H1 (cell line): ENCODE measurements at regions not wholly inside any gene's neighbourhood (a gene's known extent, or its start where the extent isn't known, plus 50 kb on each side); places are given as distances from the start of the nearest gene placed in this dataset.

Experiments
- CTCF ChIA-PET: fragments of 300-600 bp; sonication (Branson Sonifier 250); formaldehyde crosslinking; loops from one replicate; lab custom pipeline; 2021; ENCODE audit not compliant: partially characterized antibody; lab: Charles Lee
- POLR2A ChIA-PET: fragments of 300-600 bp; sonication (Branson Sonifier 250); formaldehyde crosslinking; loops from one replicate; lab custom pipeline; 2021; ENCODE audit warnings: inconsistent platforms; ENCODE audit not compliant: partially characterized antibody; lab: Charles Lee
- DNase-seq, 2 experiments: peaks; one replicate each; pipeline versions ENCODE4 v3.0.0 to v3.0.0-alpha.2; 2010 to 2022; ENCODE audit warnings: low spot score in 2 of 2, low read depth in 1 of 2, mixed read lengths in 1 of 2
- FAIRE-seq: peaks from 2 replicates; lab custom pipeline; 2011; peaks lifted over from hg19 to GRCh38; lab: Jason Lieb, UNC
- H2AFZ ChIP-seq: 2 replicates; pipeline ENCODE4 v1.8.1; 2012; ENCODE audit warnings: low read length, inconsistent platforms
- H2AK5ac ChIP-seq: 2 replicates; pipeline ENCODE4 v1.6.1; 2013; ENCODE audit warnings: low read depth, low read length
- H2BK120ac ChIP-seq: replicated peaks from 2 replicates; pipeline ENCODE3; 2013; ENCODE audit warnings: low read depth, low read length, inconsistent platforms
- H2BK12ac ChIP-seq: 2 replicates; pipeline ENCODE4 v1.6.1; 2013; ENCODE audit warnings: low read depth, low read length
- H2BK15ac ChIP-seq: 2 replicates; pipeline ENCODE4 v1.6.1; 2013; ENCODE audit warnings: low read length
- H2BK20ac ChIP-seq: 2 replicates; pipeline ENCODE4 v1.6.1; 2013; ENCODE audit warnings: low read length
- H2BK5ac ChIP-seq: 2 replicates; pipeline ENCODE4 v1.6.1; 2013; ENCODE audit warnings: low read depth, low read length
- H3K14ac ChIP-seq: 2 replicates; pipeline ENCODE4 v1.6.1; 2013; ENCODE audit warnings: inconsistent platforms; ENCODE audit not compliant: insufficient read length
- H3K18ac ChIP-seq: 2 replicates; pipeline ENCODE4 v1.6.1; 2013; ENCODE audit warnings: low read length; ENCODE audit errors: extremely low read depth
- H3K23ac ChIP-seq: 2 replicates; pipeline ENCODE4 v1.6.1; 2013; ENCODE audit warnings: inconsistent platforms; ENCODE audit not compliant: insufficient read length
- H3K23me2 ChIP-seq: 2 replicates; pipeline ENCODE4 v1.6.1; 2013; ENCODE audit warnings: low read depth, low read length
- H3K27ac ChIP-seq: 2 replicates; pipeline ENCODE4 v1.6.1; 2011; ENCODE audit warnings: low read depth, low read length, inconsistent platforms
- H3K27me3 ChIP-seq, 4 experiments: replicated peaks in 1 of 4; 1 replicate in 1 of 4; 2 replicates in 3 of 4; pipeline versions ENCODE4 v1.6.1 to v1.8.1; 2011 to 2013; ENCODE audit warnings: low read length in 3 of 4, mild to moderate bottlenecking in 3 of 4, inconsistent platforms in 2 of 4, mixed read lengths in 2 of 4, moderate library complexity in 1 of 4; ENCODE audit not compliant: control insufficient read depth in 3 of 4, insufficient read depth in 3 of 4; ENCODE audit errors: extremely low read depth in 1 of 4
- H3K36me3 ChIP-seq, 4 experiments: 2 replicates each; pipeline versions ENCODE4 v1.6.1 to v1.8.1; 2011 to 2013; ENCODE audit warnings: mild to moderate bottlenecking in 4 of 4, low read length in 3 of 4, moderate library complexity in 2 of 4, control low read depth in 1 of 4, inconsistent platforms in 1 of 4; ENCODE audit not compliant: insufficient read depth in 4 of 4, control insufficient read depth in 2 of 4
- H3K4ac ChIP-seq: replicated peaks from 2 replicates; pipeline ENCODE3; 2013; ENCODE audit warnings: low read length, low read depth, mixed read lengths, inconsistent platforms; ENCODE audit not compliant: insufficient read length
- H3K4me1 ChIP-seq, 4 experiments: replicated peaks in 1 of 4; 1 replicate in 1 of 4; 2 replicates in 3 of 4; pipeline versions ENCODE4 v1.6.1 to v1.8.1; 2011 to 2013; ENCODE audit warnings: low read length in 3 of 4, inconsistent platforms in 2 of 4, mixed read lengths in 1 of 4; ENCODE audit not compliant: insufficient read depth in 4 of 4, control insufficient read depth in 3 of 4
- H3K4me2 ChIP-seq, 2 experiments: 2 replicates each; pipeline versions ENCODE4 v1.6.1 to v1.8.1; 2011 to 2013; ENCODE audit warnings: low read depth in 2 of 2, low read length in 2 of 2, control low read depth in 1 of 2, inconsistent platforms in 1 of 2, mild to moderate bottlenecking in 1 of 2; ENCODE audit not compliant: insufficient read depth in 1 of 2
- H3K4me3 ChIP-seq, 4 experiments: fragments of 200-600, 300-600 bp in 1 of 4; sonication (generic), shearing (Covaris generic), sonication (Bioruptor Twin) in 1 of 4; 2 replicates each; pipeline versions ENCODE4 v1.5.1 to v1.8.1; 2011 to 2016; ENCODE audit warnings: low read length in 4 of 4, low read depth in 3 of 4, control low read depth in 2 of 4, inconsistent platforms in 2 of 4, mild to moderate bottlenecking in 2 of 4, mixed read lengths in 1 of 4, moderate library complexity in 1 of 4; ENCODE audit not compliant: insufficient read depth in 2 of 4; ENCODE audit errors: extremely low read depth in 1 of 4
- H3K56ac ChIP-seq: replicated peaks from 2 replicates; pipeline ENCODE3; 2013; ENCODE audit warnings: low read depth, mild to moderate bottlenecking, mixed read lengths, low read length, inconsistent platforms; ENCODE audit not compliant: insufficient read length
- H3K79me1 ChIP-seq: 2 replicates; pipeline ENCODE4 v1.6.1; 2013; ENCODE audit warnings: low read depth, low read length, control low read depth
- H3K79me2 ChIP-seq, 2 experiments: 2 replicates each; pipeline versions ENCODE4 v1.6.1 to v1.8.1; 2012 to 2013; ENCODE audit warnings: low read length in 2 of 2, mild to moderate bottlenecking in 2 of 2, inconsistent platforms in 1 of 2; ENCODE audit not compliant: insufficient read depth in 2 of 2, control insufficient read depth in 1 of 2
- H3K9ac ChIP-seq, 4 experiments: replicated peaks in 1 of 4; 1 replicate in 1 of 4; 2 replicates in 3 of 4; pipeline versions ENCODE4 v1.6.1 to v1.8.1; 2011 to 2013; ENCODE audit warnings: low read depth in 3 of 4, low read length in 3 of 4, control low read depth in 2 of 4, mild to moderate bottlenecking in 2 of 4, moderate library complexity in 2 of 4, inconsistent platforms in 1 of 4; ENCODE audit errors: extremely low read depth in 1 of 4
- H3K9me3 ChIP-seq, 2 experiments: 2 replicates each; pipeline versions ENCODE4 v1.6.1 to v1.8.1; 2012 to 2013; ENCODE audit warnings: mild to moderate bottlenecking in 2 of 2, moderate library complexity in 2 of 2, control low read depth in 1 of 2, inconsistent platforms in 1 of 2, low read depth in 1 of 2, low read length in 1 of 2, mixed read lengths in 1 of 2; ENCODE audit not compliant: insufficient read depth in 2 of 2
- H4K20me1 ChIP-seq, 2 experiments: replicated peaks in 1 of 2; 2 replicates each; pipeline versions ENCODE3 to v1.8.1; 2011 to 2013; ENCODE audit warnings: inconsistent platforms in 2 of 2, low read length in 2 of 2, mild to moderate bottlenecking in 1 of 2; ENCODE audit not compliant: insufficient read depth in 2 of 2, control insufficient read depth in 1 of 2
- H4K5ac ChIP-seq: 2 replicates; pipeline ENCODE4 v1.6.1; 2013; ENCODE audit warnings: low read length, low read depth, mixed read lengths, inconsistent platforms; ENCODE audit not compliant: insufficient read length
- H4K8ac ChIP-seq: 2 replicates; pipeline ENCODE4 v1.8.0; 2013; ENCODE audit warnings: mild to moderate bottlenecking, moderate library complexity, low read length, inconsistent platforms; ENCODE audit not compliant: insufficient read depth; ENCODE audit errors: extremely low read depth
- H4K91ac ChIP-seq: replicated peaks from 2 replicates; pipeline ENCODE3; 2013; ENCODE audit warnings: low read length, mixed read lengths, inconsistent platforms; ENCODE audit not compliant: insufficient read length
- ATF2 ChIP-seq: IDR thresholded peaks from 2 replicates; pipeline ENCODE4 v1.6.1; 2012; ENCODE audit warnings: low read length, inconsistent platforms
- BCL11A ChIP-seq, 2 experiments: IDR thresholded peaks; one replicate each; pipeline ENCODE4 v1.6.1; 2011; ENCODE audit warnings: low read depth in 2 of 2, low read length in 2 of 2, mild to moderate bottlenecking in 2 of 2
- JUN ChIP-seq: IDR thresholded peaks from 2 replicates; pipeline ENCODE4 v1.6.1; 2011; ENCODE audit warnings: low read depth, mild to moderate bottlenecking, improper control_type of control experiment, low read length
- JUND ChIP-seq: IDR thresholded peaks from 2 replicates; pipeline ENCODE4 v1.6.1; 2011; ENCODE audit warnings: mild to moderate bottlenecking, improper control_type of control experiment, low read length
- RAD21 ChIP-seq, 2 experiments: IDR thresholded peaks in 1 of 2; conservative IDR thresholded peaks in 1 of 2; 2 replicates each; pipeline ENCODE4 v1.6.1; 2011; ENCODE audit warnings: low read depth in 2 of 2, low read length in 2 of 2, improper control_type of control experiment in 1 of 2, inconsistent platforms in 1 of 2, mild to moderate bottlenecking in 1 of 2, moderate library complexity in 1 of 2
- WGBS, 2 experiments: shearing (Covaris generic) in 1 of 2; methylation state at CpG; one replicate each; pipeline versions ENCODE4 v1.1.6 to v1.1.7; 2013 to 2015; ENCODE audit warnings: low lambda C conversion rate in 2 of 2, mixed read lengths in 2 of 2, inconsistent platforms in 1 of 2, low coverage in 1 of 2, missing lambda C conversion rate in 1 of 2; ENCODE audit not compliant: insufficient replicate concordance in 2 of 2, insufficient coverage in 1 of 2, insufficient read length in 1 of 2; ENCODE audit errors: extremely low coverage in 1 of 2, missing lambda C conversion rate in 1 of 2; 5-methylcytosine and 5-hydroxymethylcytosine counted together

GRCh38 chrX:38916801-38917200, 115.5 kb downstream of the MID1IP1 start:
- no peak overlapping the region for H3K4me2 ChIP-seq
- no peak overlapping the region for H3K23ac ChIP-seq
- WGBS, 2 experiments, result 83% methylated on average over 6 of the region's 6 CpGs; no CpG with 5 or more reads in 1 of the 2 experiments
- no peaks in the 10 kb centered on the region for H3K4me1 ChIP-seq
- H3K18ac ChIP-seq, result no peak overlapping the region
- H2AFZ ChIP-seq, result no peak overlapping the region
- no peaks in the 10 kb centered on the region for H3K79me2 ChIP-seq
- H2BK12ac ChIP-seq, result no peak overlapping the region
- no peaks in the 10 kb centered on the region for H3K23me2 ChIP-seq
- H3K4ac ChIP-seq, result no peak overlapping the region
- H2BK5ac ChIP-seq, result no peak overlapping the region
- H4K91ac ChIP-seq, result no peak overlapping the region
- no peaks in the 10 kb centered on the region for H3K27me3 ChIP-seq
- no peak overlapping the region for H4K5ac ChIP-seq
- no peak overlapping the region for H3K14ac ChIP-seq
- POLR2A ChIA-PET, result no interaction called here
- no peak for FAIRE-seq
- H3K9me3 ChIP-seq, result no peaks in the 10 kb centered on the region
- H2BK120ac ChIP-seq, result no peak overlapping the region
- no peaks in the 10 kb centered on the region for H3K79me1 ChIP-seq
- no peak overlapping the region for H2BK20ac ChIP-seq
- no peak overlapping the region for H3K56ac ChIP-seq
- H3K9ac ChIP-seq, result no peak overlapping the region
- H4K8ac ChIP-seq, result no peak overlapping the region
- TF ChIP-seq ATF2 (no peak), JUND (no peak), RAD21 (IDR thresholded peaks at IDR 0.05 in 1 of 2, conservative IDR thresholded peaks at IDR 0.05 in 1 of 2; ENCODE audit: low read depth in 2 of 2, low read length in 2 of 2) (no peak), JUN (no peak), BCL11A (IDR thresholded peaks at IDR 0.05; ENCODE audit: low read depth in 2 of 2, low read length in 2 of 2) (no peak)
- TF ChIP-seq, all 59 proteins: peak for 0
- no peak overlapping the region for H2AK5ac ChIP-seq
- H3K4me3 ChIP-seq, result no peak overlapping the region
- H4K20me1 ChIP-seq, result no peaks in the 10 kb centered on the region
- no peaks in the 10 kb centered on the region for H3K36me3 ChIP-seq
- no peak overlapping the region for H2BK15ac ChIP-seq
- no peak for DNase-seq
- no peak overlapping the region for H3K27ac ChIP-seq
- CTCF ChIA-PET, result no interaction called here
